Epithelial cell of esophagus (primary cell): ENCODE measurements at regions not wholly inside any gene's neighbourhood (a gene's known extent, or its start where the extent isn't known, plus 50 kb on each side); places are given as distances from the start of the nearest gene placed in this dataset.

Experiments used
- DNase-seq: peaks from one replicate; pipeline ENCODE4 v3.0.0; 2010; ENCODE audit warnings: low read depth
- H3K4me3 ChIP-seq: 2 replicates; pipeline ENCODE4 v1.5.1; 2011; ENCODE audit warnings: mild to moderate bottlenecking, low read length, control low read depth
- CTCF ChIP-seq: IDR thresholded peaks from 2 replicates; pipeline ENCODE4 v1.5.1; 2011; ENCODE audit warnings: low read depth, mild to moderate bottlenecking, low read length, control low read depth, inconsistent platforms; ENCODE audit not compliant: insufficient read depth; ENCODE audit errors: missing control alignments

GRCh38 chr16:52708476-52708875, 161.5 kb upstream of the TOX3 start:
- no peak overlapping the region for H3K4me3 ChIP-seq
- no peak for DNase-seq
- TF ChIP-seq CTCF: no peak

- no peak for TF ChIP-seq CTCF
- no peak overlapping the region for H3K4me3 ChIP-seq
- DNase-seq: no peak
Observed at GRCh38 chr16:52707676-52708337, 160.9 kb upstream of the TOX3 start.

- no peak for DNase-seq
- H3K4me3 ChIP-seq: no peak overlapping the region
- TF ChIP-seq CTCF: no peak
Observed at GRCh38 chr16:52705122-52705521, 158.2 kb upstream of the TOX3 start.

GRCh38 chr16:52697971-52698370, 151.0 kb upstream of the TOX3 start:
- TF ChIP-seq CTCF: no peak
- DNase-seq: no peak

GRCh38 chr16:52696126-52696525, 149.2 kb upstream of the TOX3 start:
- no peak for TF ChIP-seq CTCF
- no peak for DNase-seq
- no peak overlapping the region for H3K4me3 ChIP-seq

More at GRCh38 chr16:52697971-52698370, 151.0 kb upstream of the TOX3 start:
- no peak overlapping the region for H3K4me3 ChIP-seq

GRCh38 chr16:52690468-52690867, 143.5 kb upstream of the TOX3 start:
- DNase-seq: no peak
- no peak for TF ChIP-seq CTCF
- no peak overlapping the region for H3K4me3 ChIP-seq

- no peak for TF ChIP-seq CTCF
- H3K4me3 ChIP-seq: no peak overlapping the region
Observed at GRCh38 chr16:52680993-52681392, 134.1 kb upstream of the TOX3 start.

More at GRCh38 chr16:52680993-52681392, 134.1 kb upstream of the TOX3 start:
- DNase-seq: no peak
